H1 (cell line): ENCODE measurements at regions not wholly inside any gene's neighbourhood (a gene's known extent, or its start where the extent isn't known, plus 50 kb on each side); places are given as distances from the start of the nearest gene placed in this dataset.

Source experiments
- CEBPB ChIP-seq: IDR thresholded peaks from 2 replicates; pipeline ENCODE4 v1.6.1; 2012; ENCODE audit warnings: low read depth, low read length
- EGR1 ChIP-seq: IDR thresholded peaks from 2 replicates; pipeline ENCODE4 v1.6.1; 2011; ENCODE audit warnings: low read depth, low read length, borderline replicate concordance
- GABPA ChIP-seq: IDR thresholded peaks from 2 replicates; pipeline ENCODE4 v1.6.1; 2011; ENCODE audit warnings: mild to moderate bottlenecking, low read length, moderate library complexity, borderline replicate concordance; ENCODE audit not compliant: insufficient read depth
- SIN3A ChIP-seq, 2 experiments: IDR thresholded peaks in 1 of 2; conservative IDR thresholded peaks in 1 of 2; 2 replicates each; pipeline ENCODE4 v1.6.1; 2011 to 2012; ENCODE audit warnings: low read length in 2 of 2, improper control_type of control experiment in 1 of 2, low read depth in 1 of 2, mild to moderate bottlenecking in 1 of 2
- SUZ12 ChIP-seq: fragments of 200-600 bp; sonication (generic); IDR thresholded peaks from 2 replicates; pipeline ENCODE4 v1.6.1; 2012; ENCODE audit warnings: mild to moderate bottlenecking, inconsistent platforms, low read length, moderate library complexity, mixed read lengths
- ZNF274 ChIP-seq: IDR thresholded peaks from 2 replicates; pipeline ENCODE4 v1.7.0; 2012; ENCODE audit warnings: low read length, borderline replicate concordance; ENCODE audit errors: extremely low read depth
- TF ChIP-seq, protein P1 (sequence below): fragments of 300-600 bp; sonication (generic); IDR thresholded peaks from 2 replicates; pipeline ENCODE4 v1.7.1; 2012; ENCODE audit warnings: low read length, moderate library complexity, mild to moderate bottlenecking, inconsistent platforms; ENCODE audit not compliant: insufficient replicate concordance

GRCh38 chr10:71015674-71016073 is 127.3 kb upstream of the PCBD1 start (continued):
- TF ChIP-seq, protein P1, sequence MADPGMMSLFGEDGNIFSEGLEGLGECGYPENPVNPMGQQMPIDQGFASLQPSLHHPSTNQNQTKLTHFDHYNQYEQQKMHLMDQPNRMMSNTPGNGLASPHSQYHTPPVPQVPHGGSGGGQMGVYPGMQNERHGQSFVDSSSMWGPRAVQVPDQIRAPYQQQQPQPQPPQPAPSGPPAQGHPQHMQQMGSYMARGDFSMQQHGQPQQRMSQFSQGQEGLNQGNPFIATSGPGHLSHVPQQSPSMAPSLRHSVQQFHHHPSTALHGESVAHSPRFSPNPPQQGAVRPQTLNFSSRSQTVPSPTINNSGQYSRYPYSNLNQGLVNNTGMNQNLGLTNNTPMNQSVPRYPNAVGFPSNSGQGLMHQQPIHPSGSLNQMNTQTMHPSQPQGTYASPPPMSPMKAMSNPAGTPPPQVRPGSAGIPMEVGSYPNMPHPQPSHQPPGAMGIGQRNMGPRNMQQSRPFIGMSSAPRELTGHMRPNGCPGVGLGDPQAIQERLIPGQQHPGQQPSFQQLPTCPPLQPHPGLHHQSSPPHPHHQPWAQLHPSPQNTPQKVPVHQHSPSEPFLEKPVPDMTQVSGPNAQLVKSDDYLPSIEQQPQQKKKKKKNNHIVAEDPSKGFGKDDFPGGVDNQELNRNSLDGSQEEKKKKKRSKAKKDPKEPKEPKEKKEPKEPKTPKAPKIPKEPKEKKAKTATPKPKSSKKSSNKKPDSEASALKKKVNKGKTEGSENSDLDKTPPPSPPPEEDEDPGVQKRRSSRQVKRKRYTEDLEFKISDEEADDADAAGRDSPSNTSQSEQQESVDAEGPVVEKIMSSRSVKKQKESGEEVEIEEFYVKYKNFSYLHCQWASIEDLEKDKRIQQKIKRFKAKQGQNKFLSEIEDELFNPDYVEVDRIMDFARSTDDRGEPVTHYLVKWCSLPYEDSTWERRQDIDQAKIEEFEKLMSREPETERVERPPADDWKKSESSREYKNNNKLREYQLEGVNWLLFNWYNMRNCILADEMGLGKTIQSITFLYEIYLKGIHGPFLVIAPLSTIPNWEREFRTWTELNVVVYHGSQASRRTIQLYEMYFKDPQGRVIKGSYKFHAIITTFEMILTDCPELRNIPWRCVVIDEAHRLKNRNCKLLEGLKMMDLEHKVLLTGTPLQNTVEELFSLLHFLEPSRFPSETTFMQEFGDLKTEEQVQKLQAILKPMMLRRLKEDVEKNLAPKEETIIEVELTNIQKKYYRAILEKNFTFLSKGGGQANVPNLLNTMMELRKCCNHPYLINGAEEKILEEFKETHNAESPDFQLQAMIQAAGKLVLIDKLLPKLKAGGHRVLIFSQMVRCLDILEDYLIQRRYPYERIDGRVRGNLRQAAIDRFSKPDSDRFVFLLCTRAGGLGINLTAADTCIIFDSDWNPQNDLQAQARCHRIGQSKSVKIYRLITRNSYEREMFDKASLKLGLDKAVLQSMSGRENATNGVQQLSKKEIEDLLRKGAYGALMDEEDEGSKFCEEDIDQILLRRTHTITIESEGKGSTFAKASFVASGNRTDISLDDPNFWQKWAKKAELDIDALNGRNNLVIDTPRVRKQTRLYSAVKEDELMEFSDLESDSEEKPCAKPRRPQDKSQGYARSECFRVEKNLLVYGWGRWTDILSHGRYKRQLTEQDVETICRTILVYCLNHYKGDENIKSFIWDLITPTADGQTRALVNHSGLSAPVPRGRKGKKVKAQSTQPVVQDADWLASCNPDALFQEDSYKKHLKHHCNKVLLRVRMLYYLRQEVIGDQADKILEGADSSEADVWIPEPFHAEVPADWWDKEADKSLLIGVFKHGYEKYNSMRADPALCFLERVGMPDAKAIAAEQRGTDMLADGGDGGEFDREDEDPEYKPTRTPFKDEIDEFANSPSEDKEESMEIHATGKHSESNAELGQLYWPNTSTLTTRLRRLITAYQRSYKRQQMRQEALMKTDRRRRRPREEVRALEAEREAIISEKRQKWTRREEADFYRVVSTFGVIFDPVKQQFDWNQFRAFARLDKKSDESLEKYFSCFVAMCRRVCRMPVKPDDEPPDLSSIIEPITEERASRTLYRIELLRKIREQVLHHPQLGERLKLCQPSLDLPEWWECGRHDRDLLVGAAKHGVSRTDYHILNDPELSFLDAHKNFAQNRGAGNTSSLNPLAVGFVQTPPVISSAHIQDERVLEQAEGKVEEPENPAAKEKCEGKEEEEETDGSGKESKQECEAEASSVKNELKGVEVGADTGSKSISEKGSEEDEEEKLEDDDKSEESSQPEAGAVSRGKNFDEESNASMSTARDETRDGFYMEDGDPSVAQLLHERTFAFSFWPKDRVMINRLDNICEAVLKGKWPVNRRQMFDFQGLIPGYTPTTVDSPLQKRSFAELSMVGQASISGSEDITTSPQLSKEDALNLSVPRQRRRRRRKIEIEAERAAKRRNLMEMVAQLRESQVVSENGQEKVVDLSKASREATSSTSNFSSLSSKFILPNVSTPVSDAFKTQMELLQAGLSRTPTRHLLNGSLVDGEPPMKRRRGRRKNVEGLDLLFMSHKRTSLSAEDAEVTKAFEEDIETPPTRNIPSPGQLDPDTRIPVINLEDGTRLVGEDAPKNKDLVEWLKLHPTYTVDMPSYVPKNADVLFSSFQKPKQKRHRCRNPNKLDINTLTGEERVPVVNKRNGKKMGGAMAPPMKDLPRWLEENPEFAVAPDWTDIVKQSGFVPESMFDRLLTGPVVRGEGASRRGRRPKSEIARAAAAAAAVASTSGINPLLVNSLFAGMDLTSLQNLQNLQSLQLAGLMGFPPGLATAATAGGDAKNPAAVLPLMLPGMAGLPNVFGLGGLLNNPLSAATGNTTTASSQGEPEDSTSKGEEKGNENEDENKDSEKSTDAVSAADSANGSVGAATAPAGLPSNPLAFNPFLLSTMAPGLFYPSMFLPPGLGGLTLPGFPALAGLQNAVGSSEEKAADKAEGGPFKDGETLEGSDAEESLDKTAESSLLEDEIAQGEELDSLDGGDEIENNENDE: no peak
- TF ChIP-seq SIN3A (conservative IDR thresholded peaks at IDR 0.05 in 1 of 2, IDR thresholded peaks at IDR 0.05 in 1 of 2; ENCODE audit: low read depth in 1 of 2, low read length in 2 of 2) (no peak), GABPA (no peak), CEBPB (no peak), ZNF274 (no peak), SUZ12 (no peak), EGR1 (no peak)
